IPS-NIHi7 (cell line): ENCODE measurements at regions not wholly inside any gene's neighbourhood (a gene's known extent, or its start where the extent isn't known, plus 50 kb on each side); places are given as distances from the start of the nearest gene placed in this dataset.

ENCODE experiments used
- DNase-seq: peaks from one replicate; pipeline ENCODE4 v3.0.0; 2012; ENCODE audit warnings: mixed read lengths; ENCODE audit errors: extremely low spot score

- DNase-seq: peak; percentile 52
These were observed 73.1 kb upstream of the PIAS1 start for GRCh38 chr15:67980773-67981685.

GRCh38 chr15:67981848-67982247 lies 72.3 kb upstream of the PIAS1 start:
- DNase-seq: no peak

GRCh38 chr15:67991706-67992105 lies 62.4 kb upstream of the PIAS1 start:
- DNase-seq: no peak

- no peak for DNase-seq
These were observed 61.7 kb upstream of the PIAS1 start for GRCh38 chr15:67992411-67992810.

GRCh38 chr15:67992834-67993233 lies 61.3 kb upstream of the PIAS1 start:
- DNase-seq: no peak

- no peak for DNase-seq
These were observed 56.1 kb upstream of the PIAS1 start for GRCh38 chr15:67997996-67998395.

GRCh38 chr15:67998599-67999133 lies 55.4 kb upstream of the PIAS1 start:
- no peak for DNase-seq

GRCh38 chr15:67999320-68000100 lies 54.6 kb upstream of the PIAS1 start:
- no peak for DNase-seq

GRCh38 chr15:68000754-68001153 lies 53.4 kb upstream of the PIAS1 start:
- no peak for DNase-seq

- DNase-seq: no peak
These were observed 52.3 kb upstream of the PIAS1 start for GRCh38 chr15:68001811-68002210.

- no peak for DNase-seq
These were observed 50.8 kb upstream of the PIAS1 start for GRCh38 chr15:68003297-68003696.
